A549 (cell line): ENCODE measurements at regions not wholly inside any gene's neighbourhood (a gene's known extent, or its start where the extent isn't known, plus 50 kb on each side); places are given as distances from the start of the nearest gene placed in this dataset.

ENCODE experiments used
- EP300 ChIP-seq, 2 experiments: fragments of >200 bp; sonication (Bioruptor Twin); formaldehyde crosslinking; IDR thresholded peaks; 2 replicates in 1 of 2; 3 replicates in 1 of 2; pipeline ENCODE4 v1.6.1; 2016 to 2017
- HDAC2 ChIP-seq: fragments of 200-600 bp; sonication (generic); IDR thresholded peaks from 2 replicates; pipeline ENCODE4 v1.6.1; 2016
- JUN ChIP-seq, 2 experiments: fragments of >200 bp; sonication (Bioruptor Twin); formaldehyde crosslinking; IDR thresholded peaks; 2 replicates in 1 of 2; 3 replicates in 1 of 2; pipeline ENCODE4 v1.6.1; 2016 to 2017
- MAFK ChIP-seq: fragments of 450-650 bp; IDR thresholded peaks from 2 replicates; pipeline ENCODE4 v1.6.1; 2014; ENCODE audit not compliant: partially characterized antibody
- POLR2A ChIP-seq: IDR thresholded peaks from 2 replicates; pipeline ENCODE4 v1.6.1; 2012; ENCODE audit warnings: mild to moderate bottlenecking, low read length
- RAD21 ChIP-seq, 2 experiments: fragments of >200 bp in 1 of 2; sonication (Bioruptor Twin) in 1 of 2; formaldehyde crosslinking in 1 of 2; IDR thresholded peaks in 1 of 2; conservative IDR thresholded peaks in 1 of 2; 2 replicates in 1 of 2; 3 replicates in 1 of 2; pipeline ENCODE4 v1.6.1; 2012 to 2018; ENCODE audit warnings: inconsistent platforms in 1 of 2
- TF ChIP-seq, protein P1 (sequence below): fragments of >200 bp; sonication (Bioruptor Twin); formaldehyde crosslinking; IDR thresholded peaks from 3 replicates; pipeline ENCODE4 v1.5.1; 2016
- TF ChIP-seq, protein P2 (sequence below): fragments of 250-450 bp; sonication (Bioruptor Pico); IDR thresholded peaks from 2 replicates; pipeline ENCODE4 v1.5.0; 2021; ENCODE audit warnings: mild to moderate bottlenecking, moderate library complexity, borderline replicate concordance
- TF ChIP-seq, protein P3 (sequence below): fragments of 450-650 bp; IDR thresholded peaks from 2 replicates; pipeline ENCODE4 v1.6.1; 2014; ENCODE audit warnings: antibody characterized with exemption
- TF ChIP-seq, protein P4 (sequence below): fragments of 150-350 bp; IDR thresholded peaks from 2 replicates; pipeline ENCODE4 v1.6.1; 2014; ENCODE audit warnings: low read depth, mild to moderate bottlenecking, low read length
- TF ChIP-seq, protein P5 (sequence below): fragments of >200 bp; sonication (Bioruptor Twin); formaldehyde crosslinking; IDR thresholded peaks from 2 replicates; pipeline ENCODE4 v1.6.1; 2016
- TF ChIP-seq, protein P6 (sequence below): IDR thresholded peaks from 2 replicates; pipeline ENCODE4 v1.6.1; 2012

DNA sequence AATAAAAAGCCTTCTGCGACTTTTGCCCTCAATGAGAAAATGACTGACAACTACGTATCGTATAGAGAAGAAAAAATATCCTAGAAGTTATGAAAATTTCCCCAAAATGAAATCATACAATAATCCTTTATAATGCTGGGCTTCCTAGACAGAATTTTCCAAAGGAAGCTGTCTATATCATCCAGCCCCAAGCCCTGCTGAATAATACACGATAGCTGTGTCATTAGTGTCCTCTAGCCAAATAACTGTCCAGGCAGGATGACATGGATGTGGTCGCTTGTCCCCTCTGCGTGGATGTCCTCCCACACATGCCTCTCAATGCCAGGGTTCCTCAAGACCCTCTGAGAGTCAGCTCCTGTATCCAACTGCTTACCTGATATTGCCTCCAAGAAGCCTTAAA lies 61.7 kb upstream of the ECHDC3 start:
- no peak for TF ChIP-seq POLR2A
- TF ChIP-seq, protein P1, sequence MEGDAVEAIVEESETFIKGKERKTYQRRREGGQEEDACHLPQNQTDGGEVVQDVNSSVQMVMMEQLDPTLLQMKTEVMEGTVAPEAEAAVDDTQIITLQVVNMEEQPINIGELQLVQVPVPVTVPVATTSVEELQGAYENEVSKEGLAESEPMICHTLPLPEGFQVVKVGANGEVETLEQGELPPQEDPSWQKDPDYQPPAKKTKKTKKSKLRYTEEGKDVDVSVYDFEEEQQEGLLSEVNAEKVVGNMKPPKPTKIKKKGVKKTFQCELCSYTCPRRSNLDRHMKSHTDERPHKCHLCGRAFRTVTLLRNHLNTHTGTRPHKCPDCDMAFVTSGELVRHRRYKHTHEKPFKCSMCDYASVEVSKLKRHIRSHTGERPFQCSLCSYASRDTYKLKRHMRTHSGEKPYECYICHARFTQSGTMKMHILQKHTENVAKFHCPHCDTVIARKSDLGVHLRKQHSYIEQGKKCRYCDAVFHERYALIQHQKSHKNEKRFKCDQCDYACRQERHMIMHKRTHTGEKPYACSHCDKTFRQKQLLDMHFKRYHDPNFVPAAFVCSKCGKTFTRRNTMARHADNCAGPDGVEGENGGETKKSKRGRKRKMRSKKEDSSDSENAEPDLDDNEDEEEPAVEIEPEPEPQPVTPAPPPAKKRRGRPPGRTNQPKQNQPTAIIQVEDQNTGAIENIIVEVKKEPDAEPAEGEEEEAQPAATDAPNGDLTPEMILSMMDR: no peak
- TF ChIP-seq HDAC2: no peak
- no peak for TF ChIP-seq MAFK
- no peak for TF ChIP-seq RAD21 (conservative IDR thresholded peaks at IDR 0.05 in 1 of 2, IDR thresholded peaks at IDR 0.05 in 1 of 2)
- TF ChIP-seq, protein P2, sequence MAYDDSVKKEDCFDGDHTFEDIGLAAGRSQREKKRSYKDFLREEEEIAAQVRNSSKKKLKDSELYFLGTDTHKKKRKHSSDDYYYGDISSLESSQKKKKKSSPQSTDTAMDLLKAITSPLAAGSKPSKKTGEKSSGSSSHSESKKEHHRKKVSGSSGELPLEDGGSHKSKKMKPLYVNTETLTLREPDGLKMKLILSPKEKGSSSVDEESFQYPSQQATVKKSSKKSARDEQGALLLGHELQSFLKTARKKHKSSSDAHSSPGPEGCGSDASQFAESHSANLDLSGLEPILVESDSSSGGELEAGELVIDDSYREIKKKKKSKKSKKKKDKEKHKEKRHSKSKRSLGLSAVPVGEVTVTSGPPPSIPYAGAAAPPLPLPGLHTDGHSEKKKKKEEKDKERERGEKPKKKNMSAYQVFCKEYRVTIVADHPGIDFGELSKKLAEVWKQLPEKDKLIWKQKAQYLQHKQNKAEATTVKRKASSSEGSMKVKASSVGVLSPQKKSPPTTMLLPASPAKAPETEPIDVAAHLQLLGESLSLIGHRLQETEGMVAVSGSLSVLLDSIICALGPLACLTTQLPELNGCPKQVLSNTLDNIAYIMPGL (CRISPR knock-in tag): no peak
- no peak for TF ChIP-seq JUN (IDR thresholded peaks at IDR 0.05)
- TF ChIP-seq, protein P3, sequence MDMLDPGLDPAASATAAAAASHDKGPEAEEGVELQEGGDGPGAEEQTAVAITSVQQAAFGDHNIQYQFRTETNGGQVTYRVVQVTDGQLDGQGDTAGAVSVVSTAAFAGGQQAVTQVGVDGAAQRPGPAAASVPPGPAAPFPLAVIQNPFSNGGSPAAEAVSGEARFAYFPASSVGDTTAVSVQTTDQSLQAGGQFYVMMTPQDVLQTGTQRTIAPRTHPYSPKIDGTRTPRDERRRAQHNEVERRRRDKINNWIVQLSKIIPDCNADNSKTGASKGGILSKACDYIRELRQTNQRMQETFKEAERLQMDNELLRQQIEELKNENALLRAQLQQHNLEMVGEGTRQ: no peak
- TF ChIP-seq, protein P4, sequence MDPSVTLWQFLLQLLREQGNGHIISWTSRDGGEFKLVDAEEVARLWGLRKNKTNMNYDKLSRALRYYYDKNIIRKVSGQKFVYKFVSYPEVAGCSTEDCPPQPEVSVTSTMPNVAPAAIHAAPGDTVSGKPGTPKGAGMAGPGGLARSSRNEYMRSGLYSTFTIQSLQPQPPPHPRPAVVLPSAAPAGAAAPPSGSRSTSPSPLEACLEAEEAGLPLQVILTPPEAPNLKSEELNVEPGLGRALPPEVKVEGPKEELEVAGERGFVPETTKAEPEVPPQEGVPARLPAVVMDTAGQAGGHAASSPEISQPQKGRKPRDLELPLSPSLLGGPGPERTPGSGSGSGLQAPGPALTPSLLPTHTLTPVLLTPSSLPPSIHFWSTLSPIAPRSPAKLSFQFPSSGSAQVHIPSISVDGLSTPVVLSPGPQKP: no peak
- TF ChIP-seq, protein P5, sequence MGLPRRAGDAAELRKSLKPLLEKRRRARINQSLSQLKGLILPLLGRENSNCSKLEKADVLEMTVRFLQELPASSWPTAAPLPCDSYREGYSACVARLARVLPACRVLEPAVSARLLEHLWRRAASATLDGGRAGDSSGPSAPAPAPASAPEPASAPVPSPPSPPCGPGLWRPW: no peak
- TF ChIP-seq EP300 (IDR thresholded peaks at IDR 0.05): no peak
- TF ChIP-seq, protein P6, sequence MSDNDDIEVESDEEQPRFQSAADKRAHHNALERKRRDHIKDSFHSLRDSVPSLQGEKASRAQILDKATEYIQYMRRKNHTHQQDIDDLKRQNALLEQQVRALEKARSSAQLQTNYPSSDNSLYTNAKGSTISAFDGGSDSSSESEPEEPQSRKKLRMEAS: no peak
